ENCODE measurements at regions not wholly inside any gene's neighbourhood (a gene's known extent, or its start where the extent isn't known, plus 50 kb on each side); places are given as distances from the start of the nearest gene placed in this dataset.

DNA sequence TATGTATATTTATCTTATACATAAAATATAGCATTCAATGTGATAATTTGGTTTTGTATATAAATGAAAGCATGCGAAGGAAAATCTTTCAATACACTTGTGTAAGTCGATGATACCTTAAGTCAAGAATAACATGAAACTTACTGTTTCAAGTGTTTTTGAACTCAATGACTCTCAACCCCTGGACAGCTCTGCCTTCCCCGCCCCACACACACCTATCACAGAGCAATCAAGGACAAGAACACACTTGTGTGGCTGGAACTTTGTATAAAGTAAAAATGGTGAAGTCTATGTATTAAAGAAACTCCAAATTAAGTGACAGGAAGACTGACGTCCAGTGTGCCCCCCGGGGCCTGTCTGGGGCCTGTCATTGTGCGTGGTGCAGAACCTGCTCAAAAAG, 478.6 kb upstream of the AKR1E2 start:
- H2BK20ac ChIP-seq (ENCODE audit: low read depth, low read length, poor library complexity, severe bottlenecking) = no peak overlapping the region
- H3K4me3 Mint-ChIP-seq = no peak overlapping the region
- H3K56ac ChIP-seq (ENCODE audit: insufficient read length, low read depth, low read length) = no peak overlapping the region
- no peaks in the 10 kb centered on the region for H3K27me3 ChIP-seq (ENCODE audit: insufficient read depth, low read length)
- H3K9me3 Mint-ChIP-seq = no peaks in the 10 kb centered on the region
- H2AFZ ChIP-seq (ENCODE audit: low read length) = no peak overlapping the region
- H2BK12ac ChIP-seq (ENCODE audit: insufficient read length, low read depth, low read length) = no peak overlapping the region
- H3K9ac ChIP-seq (ENCODE audit: extremely low read depth, insufficient read length, low read length) = no peak overlapping the region
- H3K4me2 ChIP-seq (ENCODE audit: insufficient read depth, insufficient read length, low read length) = no peak overlapping the region
- H2BK15ac ChIP-seq (ENCODE audit: low read depth, low read length) = no peak overlapping the region
- H3K4me1 ChIP-seq (ENCODE audit: insufficient read depth, low read length) = no peaks in the 10 kb centered on the region; the same call in 1 of the 2 replicates
- no peak overlapping the region for H3K27ac ChIP-seq (ENCODE audit: insufficient read length, low read depth, low read length)
- H4K5ac ChIP-seq (ENCODE audit: insufficient read length, low read depth, low read length) = no peak overlapping the region
- no peak overlapping the region for H2BK120ac ChIP-seq (ENCODE audit: low read depth, low read length, poor library complexity, severe bottlenecking)
- WGBS (ENCODE audit: extremely low coverage, insufficient read length, low lambda C conversion rate) = no CpG with 5 or more reads among the region's 6 CpGs
- no peaks in the 10 kb centered on the region for H3K9me3 ChIP-seq (ENCODE audit: control insufficient read depth, low read depth, low read length)
- no peaks in the 10 kb centered on the region for H4K20me1 ChIP-seq (ENCODE audit: control insufficient read depth, insufficient read depth, insufficient read length)
- H3T11ph ChIP-seq (ENCODE audit: low read length) = no peak overlapping the region
- no peaks in the 10 kb centered on the region for H3K36me3 Mint-ChIP-seq (ENCODE audit: insufficient read depth in 1 of 3, low read depth in 3 of 3)
- no peaks in the 10 kb centered on the region for H3K23me2 ChIP-seq (ENCODE audit: insufficient read length, low read depth, low read length, poor library complexity, severe bottlenecking)
- H3K18ac ChIP-seq (ENCODE audit: insufficient read length, low read depth, low read length) = no peak overlapping the region
- H4K91ac ChIP-seq (ENCODE audit: insufficient read length, low read depth, low read length) = no peak overlapping the region
- TF ChIP-seq, protein P1, sequence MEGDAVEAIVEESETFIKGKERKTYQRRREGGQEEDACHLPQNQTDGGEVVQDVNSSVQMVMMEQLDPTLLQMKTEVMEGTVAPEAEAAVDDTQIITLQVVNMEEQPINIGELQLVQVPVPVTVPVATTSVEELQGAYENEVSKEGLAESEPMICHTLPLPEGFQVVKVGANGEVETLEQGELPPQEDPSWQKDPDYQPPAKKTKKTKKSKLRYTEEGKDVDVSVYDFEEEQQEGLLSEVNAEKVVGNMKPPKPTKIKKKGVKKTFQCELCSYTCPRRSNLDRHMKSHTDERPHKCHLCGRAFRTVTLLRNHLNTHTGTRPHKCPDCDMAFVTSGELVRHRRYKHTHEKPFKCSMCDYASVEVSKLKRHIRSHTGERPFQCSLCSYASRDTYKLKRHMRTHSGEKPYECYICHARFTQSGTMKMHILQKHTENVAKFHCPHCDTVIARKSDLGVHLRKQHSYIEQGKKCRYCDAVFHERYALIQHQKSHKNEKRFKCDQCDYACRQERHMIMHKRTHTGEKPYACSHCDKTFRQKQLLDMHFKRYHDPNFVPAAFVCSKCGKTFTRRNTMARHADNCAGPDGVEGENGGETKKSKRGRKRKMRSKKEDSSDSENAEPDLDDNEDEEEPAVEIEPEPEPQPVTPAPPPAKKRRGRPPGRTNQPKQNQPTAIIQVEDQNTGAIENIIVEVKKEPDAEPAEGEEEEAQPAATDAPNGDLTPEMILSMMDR (conservative IDR thresholded peaks at IDR 0.05) = no peak
- DNase-seq = no peak
- H3K4ac ChIP-seq (ENCODE audit: low read depth, low read length) = no peak overlapping the region
- no peak overlapping the region for H3K23ac ChIP-seq (ENCODE audit: insufficient read length, low read depth, low read length)
- no peak overlapping the region for H2AK5ac ChIP-seq (ENCODE audit: insufficient read length, low read length)
- no peak overlapping the region for H3K27ac Mint-ChIP-seq
- no peak overlapping the region for H2BK5ac ChIP-seq (ENCODE audit: insufficient read length, low read length)
- H4K8ac ChIP-seq (replicated peaks; ENCODE audit: insufficient read length, low read depth, low read length) = no peak overlapping the region
- H3K14ac ChIP-seq (ENCODE audit: insufficient read depth, low read length) = no peak overlapping the region
- H3K79me2 ChIP-seq (ENCODE audit: insufficient read depth, low read length) = no peaks in the 10 kb centered on the region
- no peaks in the 10 kb centered on the region for H3K79me1 ChIP-seq (ENCODE audit: insufficient read depth, low read depth, low read length, poor library complexity, severe bottlenecking)
- no peaks in the 10 kb centered on the region for H3K27me3 Mint-ChIP-seq (ENCODE audit: low read depth)
- peaks cover 3 to 10% of the 10 kb centered on the region in 2 experiments for H3K4me1 Mint-ChIP-seq
